ENCODE measurements at regions not wholly inside any gene's neighbourhood (a gene's known extent, or its start where the extent isn't known, plus 50 kb on each side); places are given as distances from the start of the nearest gene placed in this dataset.

DNA sequence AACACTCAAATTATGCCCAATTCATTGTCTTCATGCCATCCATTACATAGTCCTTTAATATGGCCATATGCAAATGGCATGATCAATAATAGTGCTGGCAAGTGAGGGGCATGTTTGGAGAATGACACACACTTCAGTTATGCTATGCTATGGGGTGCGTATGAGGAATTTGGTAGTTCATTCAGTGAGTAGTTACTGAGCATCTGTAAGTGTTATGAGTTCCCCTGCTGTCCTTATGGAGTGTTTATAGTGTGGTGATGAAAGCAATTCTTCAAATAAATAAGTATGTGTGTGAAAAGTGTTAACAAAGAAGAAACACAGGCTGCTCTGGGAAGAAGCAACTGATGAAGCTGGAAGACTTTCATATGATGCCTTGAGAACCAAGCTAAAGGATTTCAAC lies 383.7 kb upstream of the SLC14A2 start:
- no peak overlapping the region for H3K23ac ChIP-seq (ENCODE audit: low read depth, low read length)
- H3K18ac ChIP-seq (ENCODE audit: low read depth, low read length): no peak overlapping the region; the same call in 1 of the 2 replicates
- POLR2A ChIA-PET (ENCODE audit: unreplicated experiment): no interaction called here
- peaks cover 12% of the 10 kb centered on the region for H3K4me1 ChIP-seq (ENCODE audit: control insufficient read depth, insufficient read depth, low read length)
- BruUV-seq (replicated peaks): no TSS peak
- dilution Hi-C loops (cut with HindIII; ENCODE audit: low sequenced_read_pairs, unreplicated experiment) (no loop called here), intact Hi-C loops (cut with micrococcal nuclease) (loop anchor here (2.0 to 10.0 kb wide), 2 partner anchors 17 to 1567 kb away; no protein-coding TSS in a partner anchor), in situ Hi-C loops (cut with MboI; ENCODE audit: low sequenced_read_pairs) (no loop called here)
- H3K56ac ChIP-seq (ENCODE audit: extremely low read depth, insufficient read depth, low read length): no peak overlapping the region
- no peak overlapping the region for H2AK5ac ChIP-seq (ENCODE audit: low read depth, low read length)
- peak overlapping the region; percentile 66; the same call in 1 of the 2 replicates for H3K27ac ChIP-seq (ENCODE audit: insufficient read depth, low read length)
- CTCF ChIA-PET: no interaction called here
- no peak overlapping the region for H2AK9ac ChIP-seq (replicated peaks; ENCODE audit: low read depth, low read length, poor library complexity)
- TF ChIP-seq, protein P1, sequence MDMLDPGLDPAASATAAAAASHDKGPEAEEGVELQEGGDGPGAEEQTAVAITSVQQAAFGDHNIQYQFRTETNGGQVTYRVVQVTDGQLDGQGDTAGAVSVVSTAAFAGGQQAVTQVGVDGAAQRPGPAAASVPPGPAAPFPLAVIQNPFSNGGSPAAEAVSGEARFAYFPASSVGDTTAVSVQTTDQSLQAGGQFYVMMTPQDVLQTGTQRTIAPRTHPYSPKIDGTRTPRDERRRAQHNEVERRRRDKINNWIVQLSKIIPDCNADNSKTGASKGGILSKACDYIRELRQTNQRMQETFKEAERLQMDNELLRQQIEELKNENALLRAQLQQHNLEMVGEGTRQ (IDR thresholded peaks at IDR 0.05; ENCODE audit: low read depth, low read length): no peak
- TF ChIP-seq SMC3 (IDR thresholded peaks at IDR 0.05; ENCODE audit: low read depth, low read length) (no peak), FOS (IDR thresholded peaks at IDR 0.05; ENCODE audit: low read depth, low read length) (no peak), RFX5 (IDR thresholded peaks at IDR 0.05; ENCODE audit: low read depth, low read length) (no peak), MAFK (IDR thresholded peaks at IDR 0.05; ENCODE audit: low read depth, low read length) (no peak), BHLHE40 (IDR thresholded peaks at IDR 0.05; ENCODE audit: low read depth, low read length) (no peak), NFE2L2 (IDR thresholded peaks at IDR 0.05; ENCODE audit: low read depth, low read length) (no peak), RCOR1 (IDR thresholded peaks at IDR 0.05; ENCODE audit: insufficient replicate concordance, low read length) (no peak), RAD21 (IDR thresholded peaks at IDR 0.05; ENCODE audit: low read length) (no peak), CHD1 (IDR thresholded peaks at IDR 0.05; ENCODE audit: low read depth, low read length) (no peak), MXI1 (IDR thresholded peaks at IDR 0.05; ENCODE audit: borderline replicate concordance, low read depth, low read length) (no peak)
- TF ChIP-seq, protein P2, sequence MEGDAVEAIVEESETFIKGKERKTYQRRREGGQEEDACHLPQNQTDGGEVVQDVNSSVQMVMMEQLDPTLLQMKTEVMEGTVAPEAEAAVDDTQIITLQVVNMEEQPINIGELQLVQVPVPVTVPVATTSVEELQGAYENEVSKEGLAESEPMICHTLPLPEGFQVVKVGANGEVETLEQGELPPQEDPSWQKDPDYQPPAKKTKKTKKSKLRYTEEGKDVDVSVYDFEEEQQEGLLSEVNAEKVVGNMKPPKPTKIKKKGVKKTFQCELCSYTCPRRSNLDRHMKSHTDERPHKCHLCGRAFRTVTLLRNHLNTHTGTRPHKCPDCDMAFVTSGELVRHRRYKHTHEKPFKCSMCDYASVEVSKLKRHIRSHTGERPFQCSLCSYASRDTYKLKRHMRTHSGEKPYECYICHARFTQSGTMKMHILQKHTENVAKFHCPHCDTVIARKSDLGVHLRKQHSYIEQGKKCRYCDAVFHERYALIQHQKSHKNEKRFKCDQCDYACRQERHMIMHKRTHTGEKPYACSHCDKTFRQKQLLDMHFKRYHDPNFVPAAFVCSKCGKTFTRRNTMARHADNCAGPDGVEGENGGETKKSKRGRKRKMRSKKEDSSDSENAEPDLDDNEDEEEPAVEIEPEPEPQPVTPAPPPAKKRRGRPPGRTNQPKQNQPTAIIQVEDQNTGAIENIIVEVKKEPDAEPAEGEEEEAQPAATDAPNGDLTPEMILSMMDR (conservative IDR thresholded peaks at IDR 0.05; ENCODE audit: low read depth, low read length): no peak
- TF ChIP-seq, protein P3, sequence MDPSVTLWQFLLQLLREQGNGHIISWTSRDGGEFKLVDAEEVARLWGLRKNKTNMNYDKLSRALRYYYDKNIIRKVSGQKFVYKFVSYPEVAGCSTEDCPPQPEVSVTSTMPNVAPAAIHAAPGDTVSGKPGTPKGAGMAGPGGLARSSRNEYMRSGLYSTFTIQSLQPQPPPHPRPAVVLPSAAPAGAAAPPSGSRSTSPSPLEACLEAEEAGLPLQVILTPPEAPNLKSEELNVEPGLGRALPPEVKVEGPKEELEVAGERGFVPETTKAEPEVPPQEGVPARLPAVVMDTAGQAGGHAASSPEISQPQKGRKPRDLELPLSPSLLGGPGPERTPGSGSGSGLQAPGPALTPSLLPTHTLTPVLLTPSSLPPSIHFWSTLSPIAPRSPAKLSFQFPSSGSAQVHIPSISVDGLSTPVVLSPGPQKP (IDR thresholded peaks at IDR 0.05; ENCODE audit: borderline replicate concordance, low read depth, low read length): no peak
- no CpG with 5 or more reads among the region's 1 CpG for WGBS, 2 experiments (ENCODE audit: extremely low coverage in 2 of 2, insufficient read length in 1 of 2)
- no peak overlapping the region for H4K8ac ChIP-seq (ENCODE audit: low read depth in 2 of 2, low read length in 2 of 2)
- H3K14ac ChIP-seq (replicated peaks; ENCODE audit: low read depth, low read length): no peak overlapping the region
- 0 out of 3 replicates have a peak overlapping the region, but pooled peaks have one; percentile 13 for H2BK15ac ChIP-seq (ENCODE audit: low read depth, low read length)
- H4K20me1 ChIP-seq (ENCODE audit: insufficient read depth, low read length): no peaks in the 10 kb centered on the region
- H3K4ac ChIP-seq (ENCODE audit: low read depth, low read length): no peak overlapping the region
- H3K9me3 ChIP-seq (ENCODE audit: control insufficient read depth, insufficient read depth, low read length): peaks cover 6% of the 10 kb centered on the region
- H2AFZ ChIP-seq (replicated peaks; ENCODE audit: low read length, poor library complexity): no peak overlapping the region
- 0 out of 2 replicates have a peak overlapping the region, but pooled peaks have one; percentile 3 for H4K5ac ChIP-seq (ENCODE audit: low read depth, low read length)
- H3K27me3 ChIP-seq (ENCODE audit: control insufficient read depth, insufficient read depth, low read length): peaks cover 6% of the 10 kb centered on the region; the same call in 1 of the 2 replicates
- DNase-seq: peak; percentile 52
- no peak overlapping the region for H4K91ac ChIP-seq (ENCODE audit: insufficient read depth, low read depth, low read length)
- no peak overlapping the region for H3K9ac ChIP-seq (ENCODE audit: low read depth, low read length)
- no peaks in the 10 kb centered on the region for H3K36me3 ChIP-seq (ENCODE audit: control insufficient read depth, insufficient read depth, low read length)
- H2BK5ac ChIP-seq (ENCODE audit: low read depth, low read length, poor library complexity, severe bottlenecking): peak overlapping the region; percentile 43
- no peaks in the 10 kb centered on the region for H3K9me1 ChIP-seq (ENCODE audit: insufficient read depth, low read length)
- no peak overlapping the region for H3K4me3 ChIP-seq (ENCODE audit: insufficient read depth, low read depth, low read length)
- no peak overlapping the region for H2BK20ac ChIP-seq (ENCODE audit: low read depth, low read length)
- H2BK120ac ChIP-seq (ENCODE audit: low read depth, low read length): no peak overlapping the region
- no peak overlapping the region for H3K4me2 ChIP-seq (ENCODE audit: low read depth, low read length)
- no peaks in the 10 kb centered on the region for H3K79me1 ChIP-seq (ENCODE audit: low read depth in 1 of 2, low read length in 2 of 2)
- ATAC-seq (ENCODE audit: low read depth): peak; percentile 91

All from IMR-90 (cell line).